ENCODE measurements at regions not wholly inside any gene's neighbourhood (a gene's known extent, or its start where the extent isn't known, plus 50 kb on each side); places are given as distances from the start of the nearest gene placed in this dataset.
"Not testable (repeated sequence)": the region's sequence is repeated elsewhere in the genome, so short reads cannot be mapped to it uniquely, and the experiment has no call there.

DNA sequence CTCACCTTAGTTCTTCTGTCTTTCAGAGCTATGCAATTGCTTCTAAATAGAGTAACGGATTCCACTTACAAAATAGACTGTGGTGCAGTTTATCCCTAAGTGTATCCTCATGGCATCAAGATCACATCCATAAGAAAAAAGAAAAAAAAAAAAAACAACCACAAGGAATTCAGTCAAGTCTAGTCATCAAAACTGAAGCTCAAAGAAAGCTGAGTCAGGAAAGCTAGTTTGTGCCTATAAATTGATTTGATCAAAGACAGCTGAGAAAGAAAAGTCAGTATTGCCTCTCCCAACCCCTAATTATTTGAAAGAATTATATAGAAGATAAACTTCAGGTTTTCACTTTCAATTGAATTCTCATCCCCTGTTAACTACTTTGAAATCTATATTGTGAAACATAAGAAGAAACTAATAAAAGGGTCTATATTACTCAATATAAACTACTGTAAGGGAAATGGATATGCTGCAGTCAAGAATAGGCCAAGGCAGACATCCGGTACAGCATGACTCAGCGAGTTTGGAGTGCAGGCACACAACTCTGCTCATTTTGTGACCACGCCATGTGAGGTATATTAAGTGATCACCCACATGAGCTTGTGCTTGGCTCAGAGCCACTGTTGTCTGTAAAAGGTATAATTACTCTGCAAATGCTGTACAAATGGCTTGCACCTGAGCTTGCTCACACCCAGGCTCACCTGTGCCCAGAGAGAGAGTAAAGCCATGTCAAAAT, 568.1 kb upstream of the CRIM1 start:
- DNase-seq = no peak

DNA sequence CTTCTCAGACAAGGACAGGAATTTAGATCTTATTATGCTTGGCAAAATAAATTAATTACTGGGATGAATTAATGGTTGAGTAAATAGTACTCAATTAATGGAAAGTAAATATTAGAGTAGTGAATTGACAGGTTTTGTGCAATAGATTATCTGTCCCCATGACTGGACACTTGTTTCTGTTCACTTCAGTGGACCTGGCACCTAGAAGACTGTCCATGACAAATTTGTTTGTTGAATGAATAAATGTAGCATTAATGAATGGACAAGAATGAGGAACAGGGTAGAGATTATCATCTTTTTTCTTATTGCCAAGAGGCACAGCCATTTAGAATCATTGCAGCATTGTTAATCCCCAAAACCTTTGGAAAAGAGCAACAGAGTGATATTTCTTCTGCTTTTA, 570.0 kb upstream of the CRIM1 start:
- no peak for DNase-seq

DNA sequence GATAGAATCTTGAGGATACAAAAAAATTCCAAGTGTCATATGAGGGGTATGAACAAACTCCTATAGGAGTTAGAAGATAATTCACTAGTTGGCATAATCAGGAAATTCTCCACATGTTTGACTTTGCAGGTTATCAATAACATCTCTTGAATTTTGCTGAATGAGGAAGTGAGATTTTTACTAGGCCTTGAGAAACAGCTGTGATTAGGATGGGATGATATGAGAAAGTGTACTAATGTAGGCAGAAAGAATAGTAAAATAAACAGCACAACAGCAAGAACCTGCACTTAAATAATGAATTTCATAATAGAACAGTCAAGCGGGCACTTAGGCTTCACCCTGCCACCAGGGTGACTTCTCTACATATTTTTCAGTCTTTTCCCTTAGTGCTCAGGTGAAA, 570.8 kb upstream of the CRIM1 start:
- DNase-seq = no peak

DNA sequence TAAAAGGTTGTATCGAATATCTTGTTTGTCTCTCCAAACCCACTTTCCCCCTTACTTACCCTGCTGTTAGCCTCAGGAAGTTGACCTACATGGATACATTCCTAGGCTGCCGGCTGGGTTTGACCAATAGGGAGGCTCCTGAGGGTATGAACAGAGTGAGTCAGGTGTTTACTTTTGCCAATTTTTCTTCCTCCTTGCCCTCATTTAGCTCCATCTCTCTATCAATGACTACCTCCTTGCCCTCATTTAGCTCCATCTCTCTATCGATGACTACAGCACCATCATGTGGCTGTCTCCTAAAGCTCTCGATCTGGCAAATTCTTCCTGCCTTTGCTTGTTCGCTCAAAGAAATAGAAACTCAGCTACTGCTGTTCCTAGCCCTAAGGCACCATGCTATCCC, 571.9 kb upstream of the CRIM1 start:
- DNase-seq = no peak

DNA sequence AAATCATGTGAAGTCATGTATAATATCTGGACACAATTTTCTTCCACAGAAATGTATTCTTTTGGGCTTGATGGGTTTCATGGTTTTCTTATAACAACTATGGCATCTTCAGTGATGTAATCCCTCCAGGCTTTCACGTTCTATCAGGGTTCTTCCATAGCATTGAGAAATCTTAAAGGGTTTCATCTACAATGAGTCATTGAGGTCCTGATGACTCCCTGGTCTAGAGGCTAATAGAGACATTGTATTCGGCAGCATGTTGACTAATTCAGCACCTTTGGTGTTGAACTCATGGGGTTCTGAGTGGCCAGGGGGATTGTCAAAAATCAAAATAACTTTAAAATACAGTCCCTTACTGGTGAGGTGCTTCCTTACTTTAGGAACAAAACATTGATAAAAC, 614.0 kb upstream of the CRIM1 start:
- no peak for DNase-seq

DNA sequence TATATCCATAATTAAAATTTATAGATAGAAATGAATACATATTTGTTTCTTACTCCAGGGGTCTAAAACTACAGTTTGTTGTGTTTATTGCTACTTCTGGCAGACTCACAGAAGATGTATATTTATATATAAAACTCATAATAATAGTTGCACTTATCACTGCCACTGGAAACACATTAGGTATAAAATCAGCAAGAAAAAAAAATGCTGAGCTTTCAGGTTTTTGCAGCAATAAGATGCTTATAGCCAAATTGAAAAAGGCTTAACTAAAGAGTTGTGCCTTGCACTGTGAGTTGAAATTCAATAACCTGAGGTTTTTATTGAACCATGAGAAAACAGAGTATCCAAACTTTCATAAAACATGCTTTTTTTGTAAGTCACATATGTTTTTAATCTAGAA, 623.9 kb upstream of the CRIM1 start:
- DNase-seq = no peak

DNA sequence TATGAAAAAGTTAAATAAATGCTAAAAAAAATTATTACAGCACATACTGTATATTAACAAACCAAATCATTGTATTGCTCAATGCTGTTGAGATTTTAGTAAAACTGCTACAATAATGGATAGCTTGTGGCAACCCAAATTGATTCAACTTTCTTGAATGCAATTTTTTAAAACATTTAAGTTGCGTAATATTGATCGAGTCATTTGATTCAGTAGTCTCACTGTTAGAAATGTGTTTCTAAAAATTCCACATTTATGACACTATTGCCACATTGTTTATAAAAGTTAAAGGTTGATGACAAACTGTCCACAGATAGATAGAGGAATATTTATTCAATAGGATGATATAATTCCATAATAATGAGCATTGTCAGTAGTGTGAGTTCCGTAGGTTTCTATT, 640.7 kb upstream of the CRIM1 start:
- no peak for DNase-seq

DNA sequence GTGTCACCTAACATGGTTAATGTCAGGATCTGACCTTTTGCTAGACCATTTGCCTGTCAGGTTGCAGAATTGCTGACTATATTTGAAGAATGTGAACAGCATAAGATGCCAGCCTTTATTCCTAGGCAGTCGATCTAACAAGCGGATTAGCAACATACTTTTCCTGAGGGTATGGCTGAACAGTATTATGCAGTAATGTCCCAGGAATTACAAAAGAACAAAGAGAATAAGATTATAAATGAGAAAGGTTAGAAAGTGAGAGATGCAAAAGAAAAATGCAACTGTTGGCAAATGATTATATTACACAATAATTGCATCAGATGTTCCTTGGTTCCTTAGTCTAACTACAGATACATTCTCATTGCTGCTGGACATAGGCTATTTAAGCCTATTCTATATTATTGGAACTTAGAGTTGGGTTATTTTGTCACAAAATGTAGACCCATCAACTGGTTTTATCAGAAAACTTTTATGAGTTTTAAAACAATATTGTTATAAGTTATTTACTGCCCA, 647.1 kb upstream of the CRIM1 start:
- no peak for DNase-seq

DNA sequence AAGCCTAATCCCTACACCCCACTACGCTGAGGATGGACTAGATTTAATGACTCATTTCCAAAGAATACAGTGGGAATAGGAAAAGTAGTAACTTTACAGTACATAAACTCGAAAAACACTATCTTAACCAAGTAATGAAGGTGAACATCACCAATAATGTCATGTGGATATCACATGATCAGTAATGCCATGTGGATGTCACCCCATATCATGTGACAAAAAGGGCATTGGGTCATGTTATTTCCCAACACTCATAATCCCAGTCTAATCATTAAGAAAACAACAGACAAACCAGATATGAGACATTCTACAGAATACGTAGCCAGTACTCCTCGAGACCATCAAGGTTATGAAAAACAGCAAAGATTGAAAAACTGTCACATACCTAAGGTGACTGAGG, 667.3 kb upstream of the CRIM1 start:
- DNase-seq = no peak

DNA sequence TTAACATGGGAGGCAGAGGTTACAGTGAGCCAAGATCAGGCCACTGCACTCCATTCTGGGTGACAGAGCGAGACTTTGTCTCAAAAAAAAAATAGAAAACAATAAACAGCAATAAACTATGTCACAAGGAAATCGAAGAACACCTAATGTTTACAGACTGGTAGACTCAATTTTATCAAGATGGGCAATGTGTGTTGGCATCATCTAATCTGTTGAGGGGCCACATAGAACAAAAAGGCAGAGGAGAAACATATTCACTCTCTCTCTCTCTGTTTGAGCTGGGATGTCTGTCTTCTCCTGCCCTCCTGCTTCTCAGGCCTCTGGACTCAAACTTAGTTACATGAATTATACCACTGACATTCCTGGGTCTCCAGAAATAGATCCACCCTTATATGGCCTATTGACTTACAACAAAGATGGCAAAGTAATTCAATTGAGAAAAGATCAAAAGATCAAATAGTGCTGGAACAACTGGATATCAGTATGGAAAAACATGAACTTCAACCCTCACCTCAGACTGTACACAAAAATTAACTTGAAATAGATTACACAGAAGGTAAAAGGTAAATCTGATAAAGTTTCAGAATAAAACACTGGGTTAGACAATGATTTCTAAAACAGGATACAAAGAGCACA, 703.8 kb upstream of the CRIM1 start:
- no peak for DNase-seq

DNA sequence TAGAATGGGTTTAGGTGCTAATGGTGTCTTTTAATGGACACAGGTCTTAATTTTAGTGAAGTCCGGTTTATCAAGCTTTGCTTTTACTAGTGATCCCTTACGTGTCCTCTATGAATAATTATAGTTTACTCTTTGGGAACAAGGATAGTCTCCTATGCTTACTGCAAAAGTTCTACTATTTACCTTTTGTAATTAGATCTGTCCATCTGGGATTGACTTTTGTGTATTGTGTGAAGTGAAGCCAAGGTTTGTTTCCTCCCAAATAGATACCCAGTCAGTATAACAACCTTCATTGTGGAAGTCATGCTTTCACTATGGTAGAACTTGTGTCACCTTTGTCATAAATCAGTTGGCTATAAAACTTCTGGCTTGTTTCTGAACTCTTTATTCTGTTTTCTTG, 740.9 kb upstream of the CRIM1 start:
- DNase-seq = no peak

DNA sequence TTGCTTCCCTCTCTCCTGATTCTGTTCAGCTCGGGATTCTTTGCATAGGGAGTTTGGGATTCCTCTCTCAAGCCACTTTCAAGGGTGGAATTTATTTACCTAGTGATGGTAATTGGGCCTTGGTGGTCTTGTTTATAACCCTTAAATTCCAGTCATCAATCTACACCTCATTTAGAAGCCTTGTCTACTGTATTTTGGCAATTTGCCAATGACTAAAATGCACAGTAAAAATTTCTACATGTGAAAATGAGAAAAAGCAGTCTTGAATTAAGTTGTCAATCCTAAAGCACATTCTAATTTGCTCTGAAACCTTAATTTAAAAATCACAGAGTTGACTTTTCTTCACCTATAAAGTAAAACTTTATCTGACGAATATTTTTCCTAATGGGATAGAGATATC, 749.2 kb upstream of the CRIM1 start:
- DNase-seq = no peak

DNA sequence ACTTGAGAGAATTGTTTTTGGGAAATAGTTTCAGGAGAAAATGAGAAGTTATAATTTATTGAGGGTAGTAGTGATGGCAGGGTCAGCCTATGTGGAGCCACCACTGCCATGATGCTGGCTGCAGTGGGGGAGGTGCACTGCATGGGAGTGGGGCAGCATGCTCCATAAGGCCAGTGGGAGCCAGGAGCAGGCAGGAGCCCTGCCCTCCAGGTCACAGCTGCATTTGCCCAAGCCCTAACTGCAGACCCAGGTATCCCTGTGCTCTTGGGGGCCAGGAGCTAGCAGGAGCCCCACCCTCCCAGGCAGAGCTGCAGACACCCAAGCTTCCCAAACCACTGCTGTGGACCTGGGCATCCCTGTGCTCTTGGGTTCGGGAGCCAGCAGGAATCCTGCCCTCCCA, 757.3 kb upstream of the CRIM1 start:
- no peak for DNase-seq

DNA sequence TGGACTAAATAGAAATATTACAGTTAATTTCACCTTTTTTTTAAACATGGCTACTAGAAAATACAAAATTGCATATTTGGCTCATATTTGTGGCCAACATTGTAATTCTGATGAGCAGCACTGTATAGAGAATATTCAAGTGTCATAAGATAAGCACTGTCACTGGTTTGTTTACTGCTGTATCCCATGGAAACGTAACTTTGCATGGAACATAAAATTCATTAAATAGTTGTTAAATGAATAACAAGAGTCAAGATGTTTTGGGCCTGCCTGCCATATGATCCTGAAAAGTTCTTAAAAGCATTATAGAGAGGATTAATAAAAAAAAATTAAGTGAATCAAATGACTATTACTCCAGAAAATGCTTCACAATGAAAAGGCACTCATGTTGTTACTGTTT, 763.7 kb upstream of the CRIM1 start:
- no peak for DNase-seq

DNA sequence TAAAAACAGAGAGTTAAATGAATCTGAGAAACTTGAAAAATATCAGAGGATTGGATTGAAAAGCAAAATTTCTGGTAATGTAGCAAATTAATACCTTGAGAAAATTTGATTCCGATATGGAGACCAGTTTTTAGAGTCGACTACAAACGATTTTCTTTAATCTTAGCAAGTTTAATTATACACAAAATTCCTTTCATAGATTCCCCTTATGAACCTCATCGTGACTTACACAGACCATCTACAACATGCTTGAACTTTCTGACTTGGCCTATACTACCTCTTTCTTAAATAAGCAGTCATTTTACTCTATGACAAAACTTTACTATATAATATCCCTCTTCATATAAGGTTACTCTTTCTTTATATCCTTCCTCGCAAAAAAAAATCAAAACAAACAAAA, 769.6 kb upstream of the CRIM1 start:
- no peak for DNase-seq

DNA sequence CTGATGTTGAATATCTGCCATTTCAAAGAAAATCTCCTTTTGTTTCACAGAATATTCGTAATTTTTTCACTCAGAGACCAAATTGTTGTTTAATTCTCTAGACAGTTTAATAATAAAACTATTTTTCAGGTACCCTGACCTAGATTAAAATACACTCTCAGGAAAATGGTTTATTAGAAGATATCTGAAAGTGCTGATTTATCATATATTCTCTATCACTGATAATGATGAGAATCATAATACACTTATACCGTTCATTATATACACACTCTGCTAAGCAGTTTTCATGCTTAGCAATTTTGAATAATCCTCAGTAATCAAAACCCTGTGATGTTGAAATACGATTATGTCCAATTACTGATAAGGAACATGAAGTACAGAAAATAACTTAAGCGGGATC, 772.9 kb upstream of the CRIM1 start:
- no peak for DNase-seq

DNA sequence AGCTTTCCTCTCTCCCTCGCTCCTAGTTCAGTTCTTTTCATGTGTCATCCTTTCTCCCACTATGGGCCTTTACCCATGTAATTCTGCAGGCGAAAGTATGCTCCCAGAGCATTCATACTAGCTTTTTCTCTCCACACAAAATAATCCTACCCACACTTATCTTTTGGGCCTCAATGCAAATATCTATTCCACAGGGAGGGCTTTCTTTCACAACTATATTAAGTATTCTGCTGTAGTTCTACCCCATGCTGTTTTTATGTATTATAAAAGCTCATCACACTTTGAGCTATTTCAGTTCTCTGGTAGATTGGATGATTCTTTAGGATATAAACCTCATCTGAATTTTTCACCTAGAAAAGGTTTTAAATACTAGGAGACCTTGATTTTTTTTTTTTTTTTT, 774.6 kb upstream of the CRIM1 start:
- no peak for DNase-seq

DNA sequence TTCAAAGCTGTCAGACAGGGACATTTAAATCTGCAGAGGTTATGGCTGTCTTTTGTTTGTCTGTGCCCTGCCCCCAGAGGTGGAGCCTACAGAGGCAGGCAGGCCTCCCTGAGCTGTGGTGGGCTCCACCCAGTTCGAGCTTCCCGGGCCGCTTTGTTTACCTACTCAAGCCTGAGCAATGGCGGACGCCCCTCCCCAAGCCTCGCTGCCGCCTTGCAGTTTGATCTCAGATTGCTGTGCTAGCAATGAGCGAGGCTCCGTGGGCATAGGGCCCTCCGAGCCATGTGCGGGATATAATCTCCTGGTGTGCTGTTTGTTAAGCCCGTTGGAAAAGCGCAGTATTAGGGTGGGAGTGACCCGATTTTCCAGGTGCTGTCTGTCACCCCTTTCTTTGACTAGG, 787.0 kb upstream of the CRIM1 start:
- DNase-seq = not testable (repeated sequence)

DNA sequence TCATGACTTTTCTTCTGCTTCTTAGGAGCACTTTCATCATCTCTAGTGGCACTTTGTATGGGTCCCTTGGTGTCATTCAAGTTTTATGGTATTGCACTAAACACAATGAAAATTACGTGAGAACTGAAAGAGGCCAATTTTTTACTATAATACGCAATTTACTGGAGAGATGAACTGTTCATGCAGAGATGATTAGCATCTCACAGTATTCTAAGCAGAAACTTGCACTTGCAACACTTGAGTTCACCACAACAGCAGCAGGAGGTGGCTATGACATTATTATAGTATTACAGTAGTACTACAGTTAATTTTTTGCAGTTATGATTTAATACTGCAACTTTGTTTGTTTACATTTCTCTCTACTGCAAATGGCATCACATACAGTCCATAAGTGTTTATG, 793.1 kb upstream of the CRIM1 start:
- no peak for DNase-seq

DNA sequence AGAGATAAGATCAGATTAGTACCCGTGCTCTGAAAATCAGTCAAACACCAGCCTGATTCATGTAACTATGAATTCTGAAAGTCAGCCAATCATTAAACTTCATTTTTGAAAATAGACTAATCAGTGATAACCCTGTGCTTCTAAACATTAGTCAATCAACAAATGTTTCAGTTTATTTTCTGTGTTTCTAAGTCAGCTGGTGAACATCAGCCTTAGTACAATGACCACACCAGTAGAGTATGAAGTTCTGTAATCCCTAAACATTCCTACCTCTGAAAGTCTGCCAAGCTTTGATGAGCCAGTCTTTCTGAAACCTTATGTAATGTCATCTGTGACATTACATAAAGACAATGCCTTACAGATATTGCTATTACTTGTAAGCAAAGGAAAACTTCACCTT, 807.4 kb upstream of the CRIM1 start:
- no peak for DNase-seq

DNA sequence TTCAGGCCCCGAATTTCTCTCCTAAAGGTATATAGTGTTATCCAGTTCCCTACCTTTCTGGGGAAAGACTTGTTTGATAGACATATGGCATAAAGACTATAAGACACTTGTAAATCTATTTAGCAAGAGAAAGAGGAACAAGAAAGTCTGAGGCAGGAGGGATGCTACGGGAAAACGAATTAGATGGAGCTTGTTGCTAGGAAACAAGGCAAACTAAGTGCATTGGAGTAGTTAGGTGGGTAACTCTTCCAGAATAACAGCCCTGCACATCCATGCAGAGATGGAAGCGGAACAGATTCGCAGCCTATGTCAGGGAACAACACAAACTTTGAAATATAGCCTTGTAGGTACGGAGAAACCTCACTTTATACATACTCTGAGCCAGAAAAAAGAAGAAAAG, 810.3 kb upstream of the CRIM1 start:
- DNase-seq = no peak

DNA sequence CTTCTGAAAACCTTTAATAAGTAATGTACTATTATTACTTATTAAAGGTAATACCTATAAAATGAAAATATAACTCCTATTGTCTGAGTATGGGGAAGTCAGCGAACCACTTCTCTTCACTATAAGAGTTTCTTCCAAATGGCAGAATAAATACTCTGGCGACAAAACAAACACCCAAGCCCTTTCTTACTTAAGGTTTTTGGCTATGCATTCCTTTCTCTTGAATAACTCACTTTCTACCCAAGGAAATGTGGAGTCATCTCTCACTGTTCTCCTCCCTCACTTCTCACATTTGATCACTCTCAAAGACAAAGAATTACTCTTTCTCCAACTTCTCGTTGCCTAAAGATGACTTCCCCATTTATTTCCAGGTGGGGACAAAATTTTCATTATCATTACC, 816.8 kb upstream of the CRIM1 start:
- DNase-seq = no peak

DNA sequence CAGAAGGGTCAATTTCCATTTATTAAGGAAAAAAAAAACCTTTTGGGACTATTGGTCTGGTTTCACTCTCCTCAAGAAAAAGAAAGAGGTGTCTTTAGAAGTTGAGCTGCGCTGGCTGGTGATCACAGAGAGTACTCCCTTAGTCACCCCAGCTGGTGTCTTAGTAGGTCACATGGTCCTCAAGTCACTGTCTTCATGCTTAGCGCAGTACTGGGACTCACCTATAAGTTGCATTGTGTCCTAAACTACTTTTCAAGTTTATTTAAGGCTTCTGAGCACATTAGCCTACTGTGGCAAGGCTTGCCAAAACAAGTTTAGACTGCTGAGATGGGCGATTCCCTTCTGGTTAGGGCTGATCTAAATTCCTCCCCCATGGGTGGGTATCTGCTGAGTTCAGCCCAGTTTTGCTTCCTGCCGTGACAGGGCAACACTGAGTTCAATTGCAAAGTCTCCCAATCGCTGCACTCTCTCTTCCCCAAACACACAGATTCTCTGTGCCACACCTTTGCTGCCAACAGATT, 824.9 kb upstream of the CRIM1 start:
- no peak for DNase-seq

DNA sequence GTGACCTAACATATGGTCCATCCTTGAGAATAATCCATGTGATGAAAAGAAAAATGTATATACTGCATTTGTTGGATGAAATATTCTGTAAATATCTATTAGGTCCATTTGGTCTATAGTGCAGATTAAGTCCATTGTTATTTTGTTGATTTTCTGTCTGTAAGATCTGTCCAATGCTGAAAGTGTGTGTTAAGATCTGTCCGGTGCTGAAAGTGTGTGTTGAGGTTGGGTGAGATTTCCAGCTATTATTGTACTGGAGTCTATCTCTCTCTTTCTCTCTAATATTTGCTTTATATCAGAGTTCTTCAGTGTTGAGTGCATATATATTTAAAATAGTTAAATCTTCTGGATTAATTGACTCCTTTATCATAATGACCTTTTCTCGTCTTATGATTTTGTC, 828.8 kb upstream of the CRIM1 start:
- DNase-seq = no peak

DNA sequence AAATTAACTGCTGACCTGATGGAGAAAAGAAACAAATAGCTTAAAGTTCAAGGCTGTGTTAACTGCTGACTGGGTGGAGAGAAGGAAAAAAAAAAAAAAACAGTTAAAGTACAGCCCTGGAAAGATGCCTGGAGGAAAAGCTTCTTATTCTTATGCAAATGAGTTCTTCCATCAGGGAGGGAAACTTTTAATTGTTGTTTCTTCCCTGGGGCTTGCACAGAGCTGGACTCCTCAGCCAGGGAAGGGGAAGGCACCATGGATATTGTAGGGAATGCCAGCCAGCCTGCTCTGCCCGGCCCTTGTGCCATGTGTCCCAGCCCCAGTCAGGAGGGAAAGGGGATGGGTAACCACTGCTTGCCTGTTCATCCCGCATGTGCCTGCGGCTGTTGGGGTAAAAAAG, 833.1 kb upstream of the CRIM1 start:
- DNase-seq = no peak
